DND-41 (cell line): ENCODE measurements at regions not wholly inside any gene's neighbourhood (a gene's known extent, or its start where the extent isn't known, plus 50 kb on each side); places are given as distances from the start of the nearest gene placed in this dataset.
A peak's percentile ranks its signal among the peaks of the same experiment; 100 is the strongest.

Experiments
- ATAC-seq: fragments of 200-7000 bp; cut with Tn5 transposase; 3 replicates; pipeline ENCODE4 v1.9.1; 2021; ENCODE audit warnings: low read depth; ENCODE audit not compliant: insufficient read depth
- DNase-seq: peaks from one replicate; pipeline ENCODE4 v3.0.0-alpha.2; 2020
- H2AFZ ChIP-seq: 2 replicates; pipeline ENCODE4 v1.6.0; 2012; ENCODE audit warnings: low read depth, low read length
- H3K27ac ChIP-seq: 2 replicates; pipeline ENCODE4 v1.5.1; 2012; ENCODE audit warnings: low read length, inconsistent platforms
- H3K27me3 ChIP-seq: fragments of 200-600 bp; sonication (generic); 2 replicates; pipeline ENCODE4 v1.6.0; 2012; ENCODE audit warnings: low read length, mild to moderate bottlenecking, inconsistent platforms; ENCODE audit not compliant: insufficient read depth, poor library complexity
- H3K36me3 ChIP-seq: 2 replicates; pipeline ENCODE4 v1.5.1; 2012; ENCODE audit warnings: low read length, inconsistent platforms; ENCODE audit not compliant: insufficient read depth
- H3K4me1 ChIP-seq: 2 replicates; pipeline ENCODE4 v1.5.1; 2012; ENCODE audit warnings: mild to moderate bottlenecking, low read length; ENCODE audit not compliant: insufficient read depth
- H3K4me2 ChIP-seq: 2 replicates; pipeline ENCODE4 v1.6.0; 2012; ENCODE audit warnings: mild to moderate bottlenecking, moderate library complexity, low read length, inconsistent platforms; ENCODE audit not compliant: insufficient read depth
- H3K4me3 ChIP-seq, 2 experiments: fragments of 200-600 bp in 1 of 2; shearing (Covaris generic) in 1 of 2; 2 replicates each; pipeline ENCODE4 v1.5.1; 2012 to 2016; ENCODE audit warnings: inconsistent platforms in 2 of 2, low read length in 2 of 2, mild to moderate bottlenecking in 2 of 2, low read depth in 1 of 2, moderate library complexity in 1 of 2
- H3K79me2 ChIP-seq: 2 replicates; pipeline ENCODE4 v1.6.0; 2012; ENCODE audit warnings: low read length, inconsistent platforms; ENCODE audit not compliant: insufficient read depth
- H3K9ac ChIP-seq: 2 replicates; pipeline ENCODE4 v1.6.0; 2012; ENCODE audit warnings: low read depth, mild to moderate bottlenecking, inconsistent platforms, low read length, moderate library complexity
- H3K9me3 ChIP-seq: 2 replicates; pipeline ENCODE4 v1.5.1; 2012; ENCODE audit warnings: low read length, moderate library complexity, mild to moderate bottlenecking, inconsistent platforms; ENCODE audit not compliant: insufficient read depth, severe bottlenecking
- H4K20me1 ChIP-seq: 2 replicates; pipeline ENCODE4 v1.6.0; 2012; ENCODE audit warnings: low read length; ENCODE audit not compliant: insufficient read depth
- CTCF ChIP-seq: IDR thresholded peaks from 2 replicates; pipeline ENCODE4 v1.5.1; 2012; ENCODE audit warnings: borderline replicate concordance, low read length, moderate library complexity, mild to moderate bottlenecking; ENCODE audit not compliant: poor library complexity, severe bottlenecking; ENCODE audit errors: extremely low read depth
- EZH2 ChIP-seq: IDR thresholded peaks from 3 replicates; pipeline ENCODE4 v1.6.1; 2012; ENCODE audit warnings: borderline replicate concordance, low read depth, mild to moderate bottlenecking, moderate library complexity, low read length, inconsistent platforms; ENCODE audit not compliant: severe bottlenecking

DNA sequence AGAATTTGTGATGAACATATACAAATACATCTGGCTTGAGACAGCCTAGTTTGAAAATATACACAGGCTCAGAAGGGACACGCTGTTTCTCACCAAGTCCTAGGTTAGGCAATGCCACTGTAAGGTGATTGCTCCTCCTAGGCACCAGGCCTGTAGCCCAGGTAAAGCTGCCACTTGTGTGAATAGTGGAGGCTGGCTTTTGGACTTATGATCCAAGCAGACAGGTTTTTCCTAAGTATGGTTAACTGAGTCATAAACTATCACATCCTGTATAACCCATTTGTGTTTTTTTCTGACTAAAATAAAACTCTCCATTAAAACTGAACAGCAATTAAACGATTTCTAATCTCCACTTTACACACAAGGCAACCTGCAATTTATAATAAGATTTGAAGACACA is 81.0 kb downstream of the SEMA4F start:
- H3K9me3 ChIP-seq, result peaks cover 10% of the 10 kb centered on the region
- H3K4me3 ChIP-seq, result peak overlapping the region in 1 of 2 experiments; percentile 27; a peak in 1 of 4 replicates
- ATAC-seq (peak; percentile 34), DNase-seq (no peak)
- H3K9ac ChIP-seq, result peak overlapping the region; percentile 16; the same call in 1 of the 2 replicates
- no peaks in the 10 kb centered on the region for H3K27me3 ChIP-seq
- H3K4me2 ChIP-seq, result peak overlapping the region; percentile 57
- TF ChIP-seq EZH2 (no peak), CTCF (no peak)
- H3K4me1 ChIP-seq, result peaks cover 24% of the 10 kb centered on the region
- peak overlapping the region; percentile 36; the same call in 1 of the 2 replicates for H2AFZ ChIP-seq
- H4K20me1 ChIP-seq, result no peaks in the 10 kb centered on the region
- no peaks in the 10 kb centered on the region for H3K36me3 ChIP-seq
- no peaks in the 10 kb centered on the region for H3K79me2 ChIP-seq
- peak overlapping the region; percentile 70 for H3K27ac ChIP-seq

DNA sequence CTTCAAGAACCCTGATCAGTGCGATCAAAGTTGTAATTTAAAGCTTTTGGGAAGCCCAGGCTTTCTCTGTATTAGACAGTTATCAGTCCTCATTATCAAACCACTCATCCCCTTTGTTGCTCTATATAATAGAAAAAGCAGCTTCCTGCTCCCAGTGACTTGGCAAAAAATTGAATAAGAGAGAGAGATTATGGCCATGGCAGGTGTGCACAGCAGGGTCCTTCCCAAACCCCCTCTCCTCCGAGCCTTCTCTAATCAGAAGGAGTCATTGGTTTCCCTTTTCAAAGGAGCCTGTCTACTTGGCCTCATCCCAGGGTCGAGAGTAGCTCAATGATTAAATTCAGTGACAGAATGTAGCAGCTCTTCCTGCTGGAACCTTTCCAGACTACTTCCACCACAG is 81.5 kb downstream of the SEMA4F start:
- TF ChIP-seq EZH2 (no peak), CTCF (no peak)
- Histone ChIP-seq H3K9me3 (peaks cover 10% of the 10 kb centered on the region), H3K79me2 (no peaks in the 10 kb centered on the region), H4K20me1 (no peaks in the 10 kb centered on the region), H3K36me3 (no peaks in the 10 kb centered on the region), H3K4me3 (peak overlapping the region in 1 of 2 experiments; percentile 11; a peak in 1 of 4 replicates), H3K4me1 (peaks cover 24% of the 10 kb centered on the region), H3K27me3 (no peaks in the 10 kb centered on the region), H3K9ac (peak overlapping the region; percentile 16; the same call in 1 of the 2 replicates), H3K27ac (peak overlapping the region; percentile 70), H2AFZ (peak overlapping the region; percentile 36; the same call in 1 of the 2 replicates), H3K4me2 (peak overlapping the region; percentile 57)
- ATAC-seq, result peak; percentile 85
- peak; percentile 58 for DNase-seq

DNA sequence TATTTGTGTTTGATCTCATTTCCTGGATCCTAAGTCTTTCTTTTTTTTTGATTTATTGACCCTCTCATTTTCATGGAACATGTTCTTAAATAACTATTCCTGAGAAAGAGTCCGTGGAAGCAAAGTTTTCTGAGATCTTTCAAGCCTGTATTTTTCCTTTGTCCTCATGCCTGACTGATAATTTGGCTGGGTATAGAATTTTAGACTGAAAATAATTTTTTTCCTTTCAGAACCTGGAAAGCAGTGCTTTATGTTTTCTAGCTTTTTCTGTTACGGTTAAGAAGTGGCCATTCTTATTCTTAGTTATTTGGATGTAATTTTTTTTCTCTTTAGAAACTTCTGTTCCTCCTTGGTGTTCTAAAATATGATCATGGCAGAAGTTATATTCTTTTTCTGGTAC is 82.5 kb downstream of the SEMA4F start:
- Histone ChIP-seq H3K9ac (no peak overlapping the region), H2AFZ (no peak overlapping the region), H3K79me2 (no peaks in the 10 kb centered on the region), H4K20me1 (no peaks in the 10 kb centered on the region), H3K4me3 (no peak overlapping the region), H3K4me2 (no peak overlapping the region), H3K9me3 (peaks cover 10% of the 10 kb centered on the region), H3K27ac (no peak overlapping the region), H3K27me3 (no peaks in the 10 kb centered on the region), H3K4me1 (peaks cover 24% of the 10 kb centered on the region), H3K36me3 (no peaks in the 10 kb centered on the region)
- ATAC-seq, result no peak
- no peak for TF ChIP-seq EZH2
- no peak for TF ChIP-seq CTCF
- no peak for DNase-seq

- peaks cover 24% of the 10 kb centered on the region for H3K4me1 ChIP-seq
- no peak overlapping the region for H3K4me3 ChIP-seq
- ATAC-seq (no peak), DNase-seq (no peak)
- H3K36me3 ChIP-seq, result no peaks in the 10 kb centered on the region
- no peak overlapping the region for H3K27ac ChIP-seq
- peaks cover 10% of the 10 kb centered on the region for H3K9me3 ChIP-seq
- no peak overlapping the region for H3K9ac ChIP-seq
- H3K4me2 ChIP-seq, result no peak overlapping the region
- H4K20me1 ChIP-seq, result no peaks in the 10 kb centered on the region
- H3K27me3 ChIP-seq, result no peaks in the 10 kb centered on the region
- no peak for TF ChIP-seq EZH2
- TF ChIP-seq CTCF, result no peak
- H3K79me2 ChIP-seq, result no peaks in the 10 kb centered on the region
- no peak overlapping the region for H2AFZ ChIP-seq
These were observed 84.5 kb downstream of the SEMA4F start for GRCh38 chr2:74738586-74738985.
